ENCODE measurements at regions not wholly inside any gene's neighbourhood (a gene's known extent, or its start where the extent isn't known, plus 50 kb on each side); places are given as distances from the start of the nearest gene placed in this dataset.
A peak's percentile ranks its signal among the peaks of the same experiment; 100 is the strongest.

DNA sequence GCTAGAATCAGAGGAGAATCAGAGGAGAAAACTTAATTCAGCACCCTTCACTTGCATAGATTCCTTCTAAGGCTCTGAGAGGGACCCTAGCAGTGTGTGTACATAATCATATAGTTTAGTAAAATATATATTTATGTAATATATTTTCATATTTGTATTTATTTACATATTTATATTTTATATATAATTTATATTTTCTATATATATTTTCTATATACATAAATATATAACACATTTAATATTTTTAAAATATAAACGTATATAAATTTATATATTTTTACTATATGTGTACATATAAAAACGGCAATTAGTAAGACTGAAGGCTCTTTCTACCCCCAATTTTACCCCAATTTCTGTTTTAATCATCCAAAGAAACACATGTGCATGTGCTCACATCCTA, 80.3 kb downstream of the NXPE2 start:
- TF ChIP-seq, protein P1, sequence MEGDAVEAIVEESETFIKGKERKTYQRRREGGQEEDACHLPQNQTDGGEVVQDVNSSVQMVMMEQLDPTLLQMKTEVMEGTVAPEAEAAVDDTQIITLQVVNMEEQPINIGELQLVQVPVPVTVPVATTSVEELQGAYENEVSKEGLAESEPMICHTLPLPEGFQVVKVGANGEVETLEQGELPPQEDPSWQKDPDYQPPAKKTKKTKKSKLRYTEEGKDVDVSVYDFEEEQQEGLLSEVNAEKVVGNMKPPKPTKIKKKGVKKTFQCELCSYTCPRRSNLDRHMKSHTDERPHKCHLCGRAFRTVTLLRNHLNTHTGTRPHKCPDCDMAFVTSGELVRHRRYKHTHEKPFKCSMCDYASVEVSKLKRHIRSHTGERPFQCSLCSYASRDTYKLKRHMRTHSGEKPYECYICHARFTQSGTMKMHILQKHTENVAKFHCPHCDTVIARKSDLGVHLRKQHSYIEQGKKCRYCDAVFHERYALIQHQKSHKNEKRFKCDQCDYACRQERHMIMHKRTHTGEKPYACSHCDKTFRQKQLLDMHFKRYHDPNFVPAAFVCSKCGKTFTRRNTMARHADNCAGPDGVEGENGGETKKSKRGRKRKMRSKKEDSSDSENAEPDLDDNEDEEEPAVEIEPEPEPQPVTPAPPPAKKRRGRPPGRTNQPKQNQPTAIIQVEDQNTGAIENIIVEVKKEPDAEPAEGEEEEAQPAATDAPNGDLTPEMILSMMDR (IDR thresholded peaks at IDR 0.05; ENCODE audit: control extremely low read depth, extremely low read depth, low read depth, missing control alignments) = no peak
- ChIA-PET POLR2A (no interaction called here), CTCF (no interaction called here)
- DNase-seq (ENCODE audit: extremely low spot score) = no peak

GRCh38 chr11:114762408-114762807, 84.1 kb downstream of the NXPE2 start:
- CTCF ChIA-PET = no interaction called here
- TF ChIP-seq, protein P1 (IDR thresholded peaks at IDR 0.05; ENCODE audit: control extremely low read depth, extremely low read depth, low read depth, missing control alignments) = no peak
- POLR2A ChIA-PET = no interaction called here
- no peak for DNase-seq (ENCODE audit: extremely low spot score)

- DNase-seq (ENCODE audit: extremely low spot score) = no peak
- POLR2A ChIA-PET = no interaction called here
- CTCF ChIA-PET = no interaction called here
- TF ChIP-seq, protein P1 (IDR thresholded peaks at IDR 0.05; ENCODE audit: control extremely low read depth, extremely low read depth, low read depth, missing control alignments) = no peak
Observed at GRCh38 chr11:114764563-114764962, 86.2 kb downstream of the NXPE2 start.

- no peak for DNase-seq (ENCODE audit: extremely low spot score)
- ChIA-PET POLR2A (no interaction called here), CTCF (no interaction called here)
- TF ChIP-seq, protein P1 (IDR thresholded peaks at IDR 0.05; ENCODE audit: control extremely low read depth, extremely low read depth, low read depth, missing control alignments) = no peak
Observed at GRCh38 chr11:114771172-114771571, 92.8 kb downstream of the NXPE2 start.

GRCh38 chr11:114773541-114774338, 95.4 kb downstream of the NXPE2 start:
- POLR2A ChIA-PET = no interaction called here
- DNase-seq (ENCODE audit: extremely low spot score) = no peak

DNA sequence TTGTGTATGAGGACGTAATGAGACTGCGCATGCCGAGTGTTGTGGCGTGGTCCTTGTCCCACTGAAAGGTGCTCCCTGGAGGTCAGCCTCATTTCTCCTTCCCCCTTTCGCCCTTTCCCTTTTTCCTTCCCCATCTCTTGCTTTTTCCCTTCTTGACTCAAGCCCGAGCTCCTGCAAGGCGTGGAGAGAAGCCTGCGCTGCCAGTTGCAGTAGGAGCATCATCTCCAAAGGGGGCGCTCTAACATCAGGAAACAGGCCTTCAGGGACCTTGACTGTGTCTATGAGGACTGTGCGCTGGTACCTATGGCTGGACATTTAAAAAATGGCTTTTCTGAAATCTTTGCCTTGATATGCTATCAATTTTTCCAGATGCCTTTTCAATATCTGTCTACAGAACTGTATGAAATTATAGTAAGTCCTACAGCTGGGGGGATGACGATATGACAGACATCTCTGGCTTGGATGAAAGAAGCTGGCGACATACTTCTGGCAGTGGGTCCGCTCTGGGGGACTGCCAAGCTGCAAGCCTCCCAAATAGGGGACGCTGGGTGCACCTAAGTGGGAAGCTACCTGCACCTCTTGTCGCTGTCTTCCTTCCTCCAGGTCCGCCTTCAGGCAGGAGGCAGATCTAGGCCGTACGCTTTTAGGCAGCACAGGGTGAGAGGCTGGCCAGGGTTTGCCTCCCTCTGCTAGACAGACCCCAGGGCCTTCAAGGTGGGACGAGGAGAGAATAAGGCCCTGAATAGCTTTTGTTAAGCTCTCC, 96.5 kb downstream of the NXPE2 start:
- TF ChIP-seq, protein P1 (IDR thresholded peaks at IDR 0.05; ENCODE audit: control extremely low read depth, extremely low read depth, low read depth, missing control alignments) = peak; percentile 20
- POLR2A ChIA-PET = no interaction called here
- DNase-seq (ENCODE audit: extremely low spot score) = peak; percentile 33
- CTCF ChIA-PET = interaction anchor here (0.6 to 2.0 kb wide), 7 partner anchors 9 to 1725 kb away, joined by 3 to 11 read pairs (median 3); no protein-coding TSS in a partner anchor

More at GRCh38 chr11:114773541-114774338, 95.4 kb downstream of the NXPE2 start:
- CTCF ChIA-PET = interaction anchor here (0.6 to 2.0 kb wide), 7 partner anchors 10 to 1726 kb away, joined by 3 to 11 read pairs (median 3); no protein-coding TSS in a partner anchor
- TF ChIP-seq, protein P1 (IDR thresholded peaks at IDR 0.05; ENCODE audit: control extremely low read depth, extremely low read depth, low read depth, missing control alignments) = no peak

Data from GM10248 (cell line).